B cell (primary cell): ENCODE measurements at regions not wholly inside any gene's neighbourhood (a gene's known extent, or its start where the extent isn't known, plus 50 kb on each side); places are given as distances from the start of the nearest gene placed in this dataset.

Experiments used
- ATAC-seq: fragments of 200-7000 bp; cut with Tn5 transposase; one replicate; pipeline ENCODE4 v1.10.0; 2021; ENCODE audit warnings: low read depth, mild to moderate bottlenecking, moderate number of reproducible peaks, moderate library complexity
- CTCF ChIA-PET: fragments of 350-600 bp; sonication (Branson Sonifier 250); formaldehyde crosslinking; loops from one replicate; lab custom pipeline; 2021; ENCODE audit warnings: antibody characterized with exemption, inconsistent platforms; lab: Charles Lee
- POLR2A ChIA-PET: fragments of 350-600 bp; sonication (Branson Sonifier 250); formaldehyde crosslinking; loops from one replicate; lab custom pipeline; 2021; ENCODE audit warnings: antibody characterized with exemption; lab: Charles Lee
- DNase-seq: peaks from one replicate; pipeline ENCODE4 v3.0.0; 2013
- H2AFZ ChIP-seq: 2 replicates; pipeline ENCODE4 v1.6.1; 2012; ENCODE audit warnings: mild to moderate bottlenecking, low read depth, low read length; ENCODE audit not compliant: insufficient read depth, poor library complexity, severe bottlenecking
- H3K27ac ChIP-seq, 2 donors: 1 replicate in 1 of 2; 2 replicates in 1 of 2; pipeline ENCODE4 v1.5.1; 2012 to 2013; ENCODE audit warnings: low read length in 2 of 2, mild to moderate bottlenecking in 2 of 2, moderate library complexity in 1 of 2
- H3K27me3 ChIP-seq, 4 experiments: fragments of 200-600 bp in 1 of 4; sonication (generic) in 1 of 4; replicated peaks in 1 of 4; 1 replicate in 2 of 4; 2 replicates in 2 of 4; pipeline versions ENCODE4 v1.6.1 to v1.7.0; 2013 to 2016; ENCODE audit warnings: low read length in 3 of 4, mild to moderate bottlenecking in 2 of 4, mixed read lengths in 1 of 4, moderate library complexity in 1 of 4; ENCODE audit not compliant: insufficient read depth in 4 of 4, control insufficient read depth in 3 of 4; ENCODE audit errors: control extremely low read depth in 1 of 4
- H3K36me3 ChIP-seq, 2 experiments: replicated peaks in 1 of 2; 1 replicate in 1 of 2; 2 replicates in 1 of 2; pipeline versions ENCODE4 v1.6.1 to v1.7.1; 2013; ENCODE audit warnings: low read length in 1 of 2; ENCODE audit not compliant: insufficient read depth in 2 of 2, control insufficient read depth in 1 of 2; ENCODE audit errors: control extremely low read depth in 1 of 2, extremely low read depth in 1 of 2
- H3K4me1 ChIP-seq, 2 donors: fragments of 200-600 bp in 1 of 2; sonication (generic) in 1 of 2; 1 replicate in 1 of 2; 2 replicates in 1 of 2; pipeline versions ENCODE4 v1.5.1 to v1.6.1; 2013 to 2017; ENCODE audit warnings: low read length in 2 of 2; ENCODE audit not compliant: control insufficient read depth in 2 of 2, insufficient read depth in 2 of 2
- H3K4me2 ChIP-seq: replicated peaks from 2 replicates; pipeline ENCODE3; 2012; ENCODE audit warnings: mild to moderate bottlenecking, low read depth, low read length; ENCODE audit not compliant: poor library complexity, severe bottlenecking
- H3K4me3 ChIP-seq, 5 experiments: fragments of 200-600 bp in 1 of 5; sonication (generic) in 1 of 5; 1 replicate in 3 of 5; 2 replicates in 2 of 5; pipeline versions ENCODE4 v1.5.1 to v1.7.0; 2011 to 2016; ENCODE audit warnings: low read length in 4 of 5, mild to moderate bottlenecking in 4 of 5, low read depth in 2 of 5, control low read depth in 1 of 5, moderate library complexity in 1 of 5; ENCODE audit not compliant: insufficient read depth in 1 of 5; ENCODE audit errors: control extremely low read depth in 1 of 5, extremely low read depth in 1 of 5
- H3K79me2 ChIP-seq: fragments of 200-600 bp; sonication (generic); one replicate; pipeline ENCODE4 v1.6.0; 2016; ENCODE audit warnings: low read length; ENCODE audit not compliant: control insufficient read depth, insufficient read depth
- H3K9ac ChIP-seq: fragments of 200-600 bp; sonication (generic); 2 replicates; pipeline ENCODE4 v1.6.1; 2017; ENCODE audit warnings: mild to moderate bottlenecking, low read length, moderate library complexity
- H3K9me3 ChIP-seq, 3 donors: one replicate each; pipeline versions ENCODE4 v1.6.1 to v1.7.1; 2013; ENCODE audit warnings: low read length in 2 of 3; ENCODE audit not compliant: control insufficient read depth in 2 of 3, insufficient read depth in 1 of 3; ENCODE audit errors: control extremely low read depth in 1 of 3
- H4K20me1 ChIP-seq: 2 replicates; pipeline ENCODE4 v1.6.0; 2012; ENCODE audit warnings: mild to moderate bottlenecking, low read length; ENCODE audit not compliant: insufficient read depth, control insufficient read depth, poor library complexity, severe bottlenecking
- H3K27ac Mint-ChIP-seq: one replicate; pipeline ENCODE4 v1.8.0; 2021; ENCODE audit warnings: mixed read lengths
- H3K27me3 Mint-ChIP-seq: one replicate; pipeline ENCODE4 v1.8.0; 2021; ENCODE audit warnings: mixed read lengths
- H3K4me1 Mint-ChIP-seq: one replicate; pipeline ENCODE4 v1.8.0; 2021; ENCODE audit warnings: mixed read lengths
- H3K4me3 Mint-ChIP-seq: one replicate; pipeline ENCODE4 v1.8.0; 2021; ENCODE audit warnings: mixed read lengths
- H3K9me3 Mint-ChIP-seq: one replicate; pipeline ENCODE4 v1.8.0; 2022; ENCODE audit warnings: mixed read lengths; ENCODE audit not compliant: insufficient read depth
- CTCF ChIP-seq: fragments of 200-600 bp; IDR thresholded peaks from one replicate; pipeline ENCODE4 v1.8.0; 2022; ENCODE audit warnings: antibody characterized with exemption, mild to moderate bottlenecking
- EZH2 ChIP-seq: IDR thresholded peaks from 2 replicates; pipeline ENCODE4 v1.6.1; 2012; ENCODE audit warnings: borderline replicate concordance, low read depth, mild to moderate bottlenecking, moderate library complexity, low read length; ENCODE audit not compliant: insufficient read depth, poor library complexity, severe bottlenecking
- WGBS: methylation state at CpG from one replicate; pipeline ENCODE4 v1.1.5; 2013; ENCODE audit warnings: missing lambda C conversion rate; ENCODE audit not compliant: insufficient coverage; 5-methylcytosine and 5-hydroxymethylcytosine counted together
- intact Hi-C: fragments of 100-400 bp; cut with micrococcal nuclease; formaldehyde crosslinking; loops from one replicate; pipeline ENCODE4 v1.10.0; 2022

- no peak overlapping the region for H2AFZ ChIP-seq
- Mint-ChIP-seq H3K4me1 (no peaks in the 10 kb centered on the region), H3K27ac (no peak overlapping the region), H3K4me3 (no peak overlapping the region), H3K9me3 (peaks cover 13% of the 10 kb centered on the region), H3K27me3 (no peaks in the 10 kb centered on the region)
- no peaks in the 10 kb centered on the region for H3K27me3 ChIP-seq
- no peak overlapping the region for H3K4me2 ChIP-seq
- H3K9me3 ChIP-seq, result no peaks in the 10 kb centered on the region
- WGBS, result 20% methylated on average over 1 of the region's 1 CpG
- no peak for TF ChIP-seq CTCF
- no peak for TF ChIP-seq EZH2
- H3K4me1 ChIP-seq, result no peaks in the 10 kb centered on the region
- H3K27ac ChIP-seq, result no peak overlapping the region
- no peak overlapping the region for H3K4me3 ChIP-seq
- POLR2A ChIA-PET, result no interaction called here
- ATAC-seq (no peak), DNase-seq (no peak)
- no peaks in the 10 kb centered on the region for H4K20me1 ChIP-seq
- H3K36me3 ChIP-seq, result no peaks in the 10 kb centered on the region
- H3K9ac ChIP-seq, result no peak overlapping the region
- CTCF ChIA-PET, result no interaction called here
- H3K79me2 ChIP-seq, result no peaks in the 10 kb centered on the region
- intact Hi-C loops, result no loop called here
Observed at GRCh38 chr4:177826973-177827372, 384.7 kb upstream of the AGA start.

GRCh38 chr4:177841258-177841657 is 399.0 kb upstream of the AGA start:
- Mint-ChIP-seq H3K27ac (no peak overlapping the region), H3K4me3 (no peak overlapping the region), H3K4me1 (no peaks in the 10 kb centered on the region), H3K27me3 (no peaks in the 10 kb centered on the region), H3K9me3 (no peaks in the 10 kb centered on the region)
- DNase-seq, result no peak
- Histone ChIP-seq H3K9me3 (peaks cover 0 to 4% (median 0%) of the 10 kb centered on the region in 3 donors), H3K27ac (no peak overlapping the region), H2AFZ (no peak overlapping the region), H3K4me1 (no peaks in the 10 kb centered on the region), H3K27me3 (no peaks in the 10 kb centered on the region), H3K36me3 (no peaks in the 10 kb centered on the region), H3K9ac (no peak overlapping the region), H3K4me2 (no peak overlapping the region), H4K20me1 (no peaks in the 10 kb centered on the region), H3K4me3 (no peak overlapping the region), H3K79me2 (no peaks in the 10 kb centered on the region)
- POLR2A ChIA-PET, result no interaction called here
- intact Hi-C loops, result no loop called here
- WGBS, result no CpG with 5 or more reads among the region's 1 CpG
- ATAC-seq, result no peak
- no peak for TF ChIP-seq CTCF
- no peak for TF ChIP-seq EZH2
- CTCF ChIA-PET, result no interaction called here
